NCI-H460 (cell line): ENCODE measurements at regions not wholly inside any gene's neighbourhood (a gene's known extent, or its start where the extent isn't known, plus 50 kb on each side); places are given as distances from the start of the nearest gene placed in this dataset.
A peak's percentile ranks its signal among the peaks of the same experiment; 100 is the strongest.

Source experiments
- DNase-seq: peaks from one replicate; pipeline ENCODE4 v3.0.0-alpha.2; 2016; ENCODE audit warnings: low read depth; ENCODE audit errors: extremely low read depth

DNA sequence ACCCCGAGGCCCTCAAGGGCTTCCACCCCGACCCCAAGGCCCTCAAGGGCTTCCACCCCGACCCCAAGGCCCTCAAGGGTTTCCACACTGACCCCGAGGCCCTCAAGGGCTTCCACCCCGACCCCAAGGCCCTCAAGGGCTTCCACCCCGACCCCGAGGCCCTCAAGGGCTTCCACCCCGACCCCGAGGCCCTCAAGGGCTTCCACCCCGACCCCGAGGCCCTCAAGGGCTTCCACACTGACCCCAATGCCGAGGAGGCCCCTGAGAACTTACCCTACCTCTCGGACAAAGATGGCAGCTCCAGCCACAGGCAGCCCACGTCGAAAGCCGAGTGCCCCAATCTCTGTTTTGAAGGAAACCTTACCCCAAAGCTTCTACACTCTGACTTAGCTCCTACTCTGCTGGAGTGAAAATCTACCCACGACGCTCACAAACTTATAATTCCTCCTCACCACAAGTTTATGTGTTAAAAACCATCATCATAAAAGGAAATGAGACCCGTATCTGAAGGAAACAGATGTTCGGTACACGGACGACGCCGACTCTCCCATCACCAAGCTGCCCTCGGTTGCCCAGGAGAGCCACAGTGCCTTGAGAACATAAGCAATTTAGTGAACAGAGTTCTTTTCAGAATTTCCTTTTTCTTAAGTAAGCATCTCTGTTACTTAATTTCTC lies 61.2 kb upstream of the RPH3AL start:
- no peak for DNase-seq

DNA sequence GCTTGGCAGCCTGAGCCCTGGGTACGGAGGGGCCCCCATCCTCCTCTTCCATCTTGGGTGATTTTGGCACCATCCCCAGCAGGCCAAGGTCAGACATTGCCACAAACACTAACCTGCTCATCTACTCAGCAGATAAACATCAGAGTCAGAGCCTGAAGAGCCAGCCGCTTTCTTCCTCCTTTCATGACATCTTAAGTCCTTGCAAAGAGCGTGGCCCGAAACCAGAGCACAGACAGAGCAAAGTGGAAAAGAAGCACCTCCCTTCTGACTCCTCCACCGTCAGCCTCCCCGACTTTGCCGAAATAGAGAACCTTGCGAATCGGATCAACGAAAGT lies 60.4 kb upstream of the RPH3AL start:
- no peak for DNase-seq

DNA sequence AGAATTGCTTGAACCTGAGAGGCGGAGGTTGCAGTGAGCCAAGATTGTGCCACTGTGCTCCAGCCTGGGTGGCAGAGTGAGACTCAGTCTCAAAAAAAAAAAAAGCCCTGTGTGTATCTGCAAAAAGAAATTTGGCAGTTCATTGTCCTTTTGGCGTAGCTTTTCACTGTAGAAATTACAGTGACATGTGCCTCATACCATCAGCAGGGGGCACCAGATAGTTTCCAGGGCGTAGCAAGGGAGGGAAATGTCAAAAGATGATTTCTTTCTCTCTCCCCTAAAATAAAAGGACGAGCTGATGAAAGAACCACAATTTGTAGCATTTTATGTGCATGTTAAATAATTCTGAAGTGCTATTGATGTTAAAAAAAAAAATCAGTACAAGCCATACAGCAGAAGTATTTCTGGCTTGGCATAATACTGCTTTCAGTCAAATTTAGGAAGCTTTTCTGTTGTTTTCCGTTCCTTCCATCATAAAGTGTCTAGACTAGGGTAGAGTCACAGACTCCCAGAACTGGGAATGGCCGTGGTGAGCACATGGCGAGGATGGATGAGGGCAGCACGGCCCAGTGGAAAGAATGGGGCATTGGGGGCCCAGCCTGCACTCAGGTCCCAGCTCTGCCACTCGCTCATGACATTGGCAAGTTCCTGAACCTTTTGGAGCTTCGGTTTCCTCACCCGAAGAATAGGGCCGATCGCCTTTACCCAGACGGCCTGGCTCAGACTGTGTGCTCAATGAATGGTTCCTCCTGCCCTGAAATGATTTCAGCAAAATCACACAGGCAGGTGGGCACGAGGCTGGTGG lies 59.8 kb upstream of the RPH3AL start:
- DNase-seq: peak; percentile 72

DNA sequence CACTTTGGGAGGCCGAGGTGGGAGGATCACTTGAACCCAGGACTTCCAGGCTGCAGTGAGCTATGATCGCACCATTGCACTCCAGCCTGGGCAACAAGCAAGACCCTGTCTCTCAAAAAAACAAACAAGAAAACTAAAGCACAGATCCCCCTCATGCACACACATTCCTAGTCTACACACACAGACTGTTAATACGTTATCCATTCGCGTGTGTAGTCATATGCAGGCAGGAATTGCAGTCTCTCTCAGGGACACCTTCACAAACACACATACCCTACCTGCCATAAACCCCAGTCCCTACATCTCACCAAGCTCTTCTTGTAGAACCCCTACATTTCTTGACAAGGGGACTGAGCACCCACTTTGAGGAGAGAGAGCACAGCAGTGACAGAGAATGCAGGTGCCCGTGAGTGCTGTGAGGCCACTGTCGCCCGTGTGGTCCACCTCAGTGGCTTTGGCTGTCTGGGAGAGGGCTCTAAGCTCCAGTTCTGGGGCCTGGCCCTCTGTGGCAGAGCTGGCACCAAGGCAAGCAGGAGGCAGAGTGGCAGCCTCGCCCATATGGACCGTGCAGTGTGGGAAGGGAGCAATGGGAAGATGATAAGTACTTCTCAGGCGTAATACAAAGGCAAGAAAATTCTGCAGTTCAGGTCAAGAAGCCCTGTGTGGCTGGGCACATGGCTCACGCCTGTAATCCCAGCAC lies 59.0 kb upstream of the RPH3AL start:
- DNase-seq: no peak

DNA sequence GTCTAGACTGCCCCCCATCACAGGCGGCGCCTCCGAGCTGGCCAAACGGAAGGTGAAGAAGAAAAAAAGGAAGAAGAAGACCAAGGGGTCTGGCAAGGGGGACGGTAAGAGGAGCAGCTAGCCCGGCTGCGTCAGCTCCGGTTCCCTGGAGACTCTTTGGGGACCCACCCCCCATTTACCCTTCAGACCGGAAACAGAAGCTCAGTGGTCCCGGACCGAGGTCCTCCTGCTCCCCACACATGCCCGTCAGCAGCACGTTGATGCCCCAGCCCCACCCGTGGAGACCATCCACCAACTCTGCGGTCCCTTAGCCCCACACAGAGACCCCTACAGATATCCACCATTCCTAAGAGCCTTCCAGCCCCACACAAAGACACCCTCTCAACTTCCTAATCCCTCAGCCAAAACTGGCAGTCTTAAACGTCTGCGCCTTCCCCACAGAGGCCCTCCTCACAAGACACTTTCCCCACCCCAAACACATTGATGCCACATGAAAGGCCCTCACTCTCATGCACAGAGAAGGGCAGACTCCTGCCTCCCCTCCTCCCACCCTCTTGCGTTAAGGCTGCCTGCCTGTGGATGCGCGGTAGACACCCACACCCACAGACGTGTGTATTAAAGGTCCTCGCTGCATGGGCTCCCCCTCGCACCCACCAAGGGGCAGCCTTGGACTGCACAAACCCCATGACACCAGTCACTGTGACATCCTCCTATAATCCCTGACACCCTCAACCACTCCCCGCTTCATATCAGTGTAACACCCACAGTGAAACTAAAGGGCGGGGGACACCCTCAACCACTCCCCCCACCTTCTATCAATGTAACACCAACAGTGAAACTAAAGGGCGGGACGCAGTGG lies 58.2 kb upstream of the RPH3AL start:
- peak; percentile 42 for DNase-seq

DNA sequence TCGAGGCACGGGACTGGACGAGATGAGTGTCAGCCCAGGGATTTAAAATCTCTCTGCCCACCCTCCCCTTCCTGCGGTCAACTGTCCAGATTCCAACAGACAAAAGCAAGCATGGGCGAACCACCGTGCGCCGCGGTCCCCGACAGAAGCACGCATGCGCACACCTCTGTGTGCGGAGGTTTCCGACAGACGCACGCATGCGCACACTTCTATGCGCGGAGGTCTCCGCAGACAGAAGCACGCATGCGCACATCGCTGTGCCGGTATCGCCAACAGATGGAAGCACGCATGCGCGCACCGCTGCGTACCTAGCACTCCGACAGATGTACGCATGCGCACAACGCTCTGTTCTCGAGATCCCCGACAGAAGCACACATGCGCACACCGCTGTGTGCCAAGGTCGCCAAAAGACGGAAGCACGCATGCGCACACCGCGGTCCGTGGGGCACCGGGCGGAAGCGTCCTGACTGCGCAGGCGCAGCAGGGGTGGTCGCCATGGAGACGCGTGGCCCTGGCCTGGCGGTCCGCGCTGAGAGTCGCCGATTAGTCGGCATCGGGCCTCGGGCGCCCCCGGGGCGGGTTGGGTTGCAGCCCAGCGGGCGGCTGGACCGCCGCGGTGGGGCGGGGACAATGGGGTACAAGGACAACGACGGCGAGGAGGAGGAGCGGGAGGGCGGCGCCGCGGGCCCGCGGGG lies 57.4 kb upstream of the RPH3AL start:
- DNase-seq: peak; percentile 100

DNA sequence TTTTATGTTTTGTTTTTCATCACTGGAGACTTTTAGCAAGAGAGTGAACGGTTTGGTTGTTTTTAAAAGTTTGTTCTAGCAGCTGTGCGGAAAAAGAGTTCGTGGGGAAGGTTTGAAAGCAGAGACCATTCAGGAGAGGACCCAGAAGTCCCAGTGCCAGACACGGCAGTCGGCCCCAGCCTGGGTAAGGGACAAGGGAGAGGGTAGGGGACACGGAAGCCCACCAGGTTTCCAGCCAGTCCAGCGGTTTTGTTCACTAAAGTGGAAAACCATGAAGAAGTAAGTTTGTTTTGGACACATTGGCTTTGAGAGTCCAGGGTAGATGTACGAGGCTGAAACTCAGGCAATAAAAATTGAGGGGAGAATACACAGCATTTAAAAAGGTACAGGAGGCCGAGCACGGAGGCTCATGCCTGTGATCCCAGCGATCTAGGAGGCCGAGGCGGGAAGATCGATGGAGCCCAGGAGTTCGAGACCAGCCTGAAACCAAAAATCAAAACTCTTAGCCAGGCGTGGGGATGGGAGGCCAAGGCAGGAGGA lies 56.8 kb upstream of the RPH3AL start:
- DNase-seq: no peak

DNA sequence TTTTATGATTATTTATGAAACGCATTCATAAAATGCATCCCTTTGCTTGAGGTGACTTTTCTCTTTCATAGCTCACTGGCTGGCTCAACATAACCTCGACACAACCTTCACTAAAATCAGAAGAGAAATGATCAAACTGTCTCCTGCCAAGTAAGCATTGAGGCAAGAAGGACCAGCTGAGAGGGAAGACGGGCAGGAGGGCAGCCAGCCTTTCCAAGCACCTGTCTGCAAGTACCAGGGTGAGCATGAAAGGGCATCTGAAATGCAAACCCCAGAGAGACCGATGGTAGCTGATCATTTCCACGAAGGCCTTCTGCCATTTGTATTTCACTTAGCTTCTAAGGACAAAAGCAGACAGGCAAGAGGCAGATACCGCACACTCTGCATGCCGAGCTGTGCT lies 52.1 kb upstream of the RPH3AL start:
- DNase-seq: no peak
